HG02938 (cell line): ENCODE measurements at regions not wholly inside any gene's neighbourhood (a gene's known extent, or its start where the extent isn't known, plus 50 kb on each side); places are given as distances from the start of the nearest gene placed in this dataset.

Source experiments
- ATAC-seq: cut with Tn5 transposase; IDR thresholded peaks from one replicate; pipeline ENCODE4 v1.9.1; 2021; ENCODE audit warnings: mild to moderate bottlenecking, moderate library complexity; ENCODE audit not compliant: unreplicated experiment

- no peak for ATAC-seq
Observed at GRCh38 chr15:96414875-96415274, 84.4 kb downstream of the NR2F2 start.

GRCh38 chr15:96415513-96416217, 85.2 kb downstream of the NR2F2 start:
- ATAC-seq, result no peak

GRCh38 chr15:96416218-96416933, 85.9 kb downstream of the NR2F2 start:
- no peak for ATAC-seq

GRCh38 chr15:96416934-96417759, 86.6 kb downstream of the NR2F2 start:
- ATAC-seq, result no peak

GRCh38 chr15:96417760-96418130, 87.2 kb downstream of the NR2F2 start:
- no peak for ATAC-seq

GRCh38 chr15:96418146-96418545, 87.6 kb downstream of the NR2F2 start:
- no peak for ATAC-seq

GRCh38 chr15:96421178-96421601, 90.7 kb downstream of the NR2F2 start:
- ATAC-seq, result no peak

GRCh38 chr15:96422125-96422524, 91.6 kb downstream of the NR2F2 start:
- ATAC-seq, result no peak

GRCh38 chr15:96424674-96425073, 94.2 kb downstream of the NR2F2 start:
- ATAC-seq, result no peak

- no peak for ATAC-seq
Observed at GRCh38 chr15:96428742-96429141, 98.2 kb downstream of the NR2F2 start.

GRCh38 chr15:96431786-96432185, 101.3 kb downstream of the NR2F2 start:
- ATAC-seq, result no peak

- no peak for ATAC-seq
Observed at GRCh38 chr15:96435022-96435421, 104.5 kb downstream of the NR2F2 start.

GRCh38 chr15:96435841-96436240, 105.3 kb downstream of the NR2F2 start:
- no peak for ATAC-seq

- ATAC-seq, result no peak
Observed at GRCh38 chr15:96440978-96441377, 110.5 kb downstream of the NR2F2 start.

- no peak for ATAC-seq
Observed at GRCh38 chr15:96442076-96442475, 111.6 kb downstream of the NR2F2 start.

GRCh38 chr15:96444865-96445264, 114.4 kb downstream of the NR2F2 start:
- ATAC-seq, result no peak

- ATAC-seq, result no peak
Observed at GRCh38 chr15:96448923-96449322, 118.4 kb downstream of the NR2F2 start.

- no peak for ATAC-seq
Observed at GRCh38 chr15:96457841-96458240, 127.3 kb downstream of the NR2F2 start.

- ATAC-seq, result no peak
Observed at GRCh38 chr15:96460106-96460505, 129.6 kb downstream of the NR2F2 start.

- ATAC-seq, result no peak
Observed at GRCh38 chr15:96462768-96463750, 132.6 kb downstream of the NR2F2 start.
